Activated B cell treated with CpG ODN at 0.5 μM for 24 hours (primary cell): ENCODE measurements at regions not wholly inside any gene's neighbourhood (a gene's known extent, or its start where the extent isn't known, plus 50 kb on each side); places are given as distances from the start of the nearest gene placed in this dataset.

ENCODE experiments used
- ATAC-seq: fragments of 200-7000 bp; cut with Tn5 transposase; one replicate; pipeline ENCODE4 v1.10.0; 2021; ENCODE audit warnings: low read depth, mild to moderate bottlenecking, moderate library complexity
- CTCF ChIA-PET: fragments of 350-600 bp; sonication (Branson Sonifier 250); formaldehyde crosslinking; loops from one replicate; lab custom pipeline; 2021; ENCODE audit warnings: antibody characterized with exemption; lab: Charles Lee
- POLR2A ChIA-PET: fragments of 350-600 bp; sonication (Branson Sonifier 250); formaldehyde crosslinking; loops from one replicate; lab custom pipeline; 2021; ENCODE audit warnings: antibody characterized with exemption; lab: Charles Lee
- DNase-seq: peaks from one replicate; pipeline ENCODE4 v3.0.0; 2022
- H3K27ac Mint-ChIP-seq: one replicate; pipeline ENCODE4 v1.8.0; 2020; ENCODE audit warnings: mixed read lengths
- H3K27me3 Mint-ChIP-seq: one replicate; pipeline ENCODE4 v1.8.0; 2021; ENCODE audit warnings: mixed read lengths
- H3K36me3 Mint-ChIP-seq: one replicate; pipeline ENCODE4 v1.8.0; 2021; ENCODE audit warnings: low read depth, mixed read lengths
- H3K4me1 Mint-ChIP-seq: one replicate; pipeline ENCODE4 v1.8.0; 2021; ENCODE audit warnings: mixed read lengths
- H3K4me3 Mint-ChIP-seq: one replicate; pipeline ENCODE4 v1.8.0; 2020; ENCODE audit warnings: mild to moderate bottlenecking, mixed read lengths
- H3K9me3 Mint-ChIP-seq: one replicate; pipeline ENCODE4 v1.8.0; 2020; ENCODE audit warnings: mixed read lengths
- intact Hi-C: fragments of 100-400 bp; cut with micrococcal nuclease; formaldehyde crosslinking; loops from one replicate; pipeline ENCODE4 v1.15.1; 2024
- TF ChIP-seq, protein P1 (sequence below): fragments of 200-600 bp; IDR thresholded peaks from one replicate; pipeline ENCODE4 v1.8.0; 2022; ENCODE audit warnings: antibody characterized with exemption, mild to moderate bottlenecking

DNA sequence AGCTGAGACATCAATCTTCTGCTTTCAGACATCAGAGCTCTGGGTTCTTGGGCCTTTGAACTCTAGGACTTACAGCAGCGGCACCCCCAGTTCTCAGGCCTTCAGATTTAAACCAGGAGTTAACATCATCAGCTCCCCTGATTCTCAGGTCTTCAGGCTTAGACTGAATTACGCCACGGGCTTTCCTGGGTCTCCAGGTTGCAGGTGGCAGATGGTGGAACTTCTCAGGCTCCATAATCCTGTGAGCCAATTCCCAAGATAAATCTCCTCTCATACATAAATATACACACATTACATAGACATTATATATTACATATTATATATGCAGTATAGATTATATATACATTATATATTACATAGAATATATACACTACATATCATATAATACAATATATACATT lies 408.9 kb upstream of the AUTS2 start:
- TF ChIP-seq, protein P1, sequence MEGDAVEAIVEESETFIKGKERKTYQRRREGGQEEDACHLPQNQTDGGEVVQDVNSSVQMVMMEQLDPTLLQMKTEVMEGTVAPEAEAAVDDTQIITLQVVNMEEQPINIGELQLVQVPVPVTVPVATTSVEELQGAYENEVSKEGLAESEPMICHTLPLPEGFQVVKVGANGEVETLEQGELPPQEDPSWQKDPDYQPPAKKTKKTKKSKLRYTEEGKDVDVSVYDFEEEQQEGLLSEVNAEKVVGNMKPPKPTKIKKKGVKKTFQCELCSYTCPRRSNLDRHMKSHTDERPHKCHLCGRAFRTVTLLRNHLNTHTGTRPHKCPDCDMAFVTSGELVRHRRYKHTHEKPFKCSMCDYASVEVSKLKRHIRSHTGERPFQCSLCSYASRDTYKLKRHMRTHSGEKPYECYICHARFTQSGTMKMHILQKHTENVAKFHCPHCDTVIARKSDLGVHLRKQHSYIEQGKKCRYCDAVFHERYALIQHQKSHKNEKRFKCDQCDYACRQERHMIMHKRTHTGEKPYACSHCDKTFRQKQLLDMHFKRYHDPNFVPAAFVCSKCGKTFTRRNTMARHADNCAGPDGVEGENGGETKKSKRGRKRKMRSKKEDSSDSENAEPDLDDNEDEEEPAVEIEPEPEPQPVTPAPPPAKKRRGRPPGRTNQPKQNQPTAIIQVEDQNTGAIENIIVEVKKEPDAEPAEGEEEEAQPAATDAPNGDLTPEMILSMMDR: no peak
- Mint-ChIP-seq H3K27me3 (no peaks in the 10 kb centered on the region), H3K9me3 (peaks cover 10% of the 10 kb centered on the region), H3K4me1 (peaks cover 19% of the 10 kb centered on the region), H3K27ac (no peak overlapping the region), H3K4me3 (no peak overlapping the region), H3K36me3 (no peaks in the 10 kb centered on the region)
- ChIA-PET CTCF (no interaction called here), POLR2A (no interaction called here)
- intact Hi-C loops: no loop called here
- ATAC-seq (no peak), DNase-seq (no peak)

DNA sequence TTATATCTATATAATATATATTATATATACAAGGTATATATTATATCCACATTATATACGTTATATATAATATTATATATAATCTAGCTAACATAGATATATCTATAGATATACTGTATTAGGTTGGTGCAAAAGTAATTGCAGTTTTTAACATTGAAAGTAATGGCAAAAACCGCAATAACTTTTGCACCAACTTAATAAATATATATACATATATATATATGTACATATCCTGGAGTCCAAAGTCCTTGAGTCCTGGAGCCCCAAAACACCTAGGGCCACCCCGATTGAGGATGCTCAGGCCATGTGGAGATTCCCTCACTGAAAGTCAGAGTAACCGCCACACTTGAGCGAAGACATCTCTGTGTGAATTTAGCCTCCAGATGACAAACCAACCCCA lies 408.2 kb upstream of the AUTS2 start:
- Mint-ChIP-seq H3K9me3 (peaks cover 10% of the 10 kb centered on the region), H3K4me1 (peaks cover 14% of the 10 kb centered on the region), H3K4me3 (no peak overlapping the region), H3K27ac (no peak overlapping the region), H3K27me3 (no peaks in the 10 kb centered on the region), H3K36me3 (no peaks in the 10 kb centered on the region)
- TF ChIP-seq, protein P1: no peak
- no peak for DNase-seq
- intact Hi-C loops: no loop called here
- ChIA-PET POLR2A (no interaction called here), CTCF (no interaction called here)
- no peak for ATAC-seq

DNA sequence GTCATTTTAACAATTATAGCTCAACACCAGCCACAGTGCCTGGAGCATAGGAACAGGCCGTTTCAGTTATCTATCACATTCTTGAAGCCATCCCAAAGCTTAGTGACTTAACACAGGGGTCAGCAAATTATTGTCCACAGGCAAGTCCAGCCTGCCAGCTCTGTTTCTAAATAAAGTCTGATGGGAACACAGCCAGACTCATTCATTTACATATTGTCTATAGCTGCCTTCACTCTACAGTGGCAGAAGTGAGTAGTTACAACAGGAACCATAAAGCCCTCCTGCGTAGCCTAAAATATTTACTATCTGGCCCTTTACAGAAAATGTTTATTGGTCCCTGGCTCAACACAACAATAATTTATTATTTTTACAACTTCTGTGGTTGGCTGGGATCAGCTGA lies 407.5 kb upstream of the AUTS2 start:
- intact Hi-C loops: no loop called here
- Mint-ChIP-seq H3K4me1 (peaks cover 10% of the 10 kb centered on the region), H3K4me3 (no peak overlapping the region), H3K9me3 (peaks cover 10% of the 10 kb centered on the region), H3K36me3 (no peaks in the 10 kb centered on the region), H3K27ac (no peak overlapping the region), H3K27me3 (no peaks in the 10 kb centered on the region)
- CTCF ChIA-PET: no interaction called here
- POLR2A ChIA-PET: no interaction called here
- ATAC-seq (no peak), DNase-seq (no peak)
- TF ChIP-seq, protein P1: no peak

DNA sequence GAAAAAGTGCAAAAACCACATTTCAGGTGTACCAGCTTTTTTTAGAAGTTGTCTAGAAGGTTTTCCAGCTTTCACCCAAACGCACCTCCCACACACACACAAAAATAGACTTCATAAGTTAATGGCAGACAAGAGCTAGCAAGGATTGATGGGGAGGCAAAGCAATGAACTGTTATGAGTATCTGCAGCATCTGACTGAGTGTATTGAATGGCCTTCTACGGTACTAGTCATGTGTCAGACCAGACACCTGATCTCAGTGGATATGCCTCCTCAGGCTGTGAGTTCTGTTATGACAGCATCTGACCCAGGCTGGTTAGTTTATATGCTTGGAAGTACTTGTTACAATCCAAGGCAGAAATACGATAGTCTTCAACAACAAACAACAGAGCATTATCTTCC lies 406.1 kb upstream of the AUTS2 start:
- ATAC-seq (no peak), DNase-seq (no peak)
- no peaks in the 10 kb centered on the region for H3K36me3 Mint-ChIP-seq
- H3K9me3 Mint-ChIP-seq: peaks cover 8% of the 10 kb centered on the region
- TF ChIP-seq, protein P1: no peak
- peaks cover 10% of the 10 kb centered on the region for H3K4me1 Mint-ChIP-seq
- H3K27ac Mint-ChIP-seq: no peak overlapping the region
- ChIA-PET CTCF (no interaction called here), POLR2A (no interaction called here)
- intact Hi-C loops: no loop called here
- no peak overlapping the region for H3K4me3 Mint-ChIP-seq
- no peaks in the 10 kb centered on the region for H3K27me3 Mint-ChIP-seq

DNA sequence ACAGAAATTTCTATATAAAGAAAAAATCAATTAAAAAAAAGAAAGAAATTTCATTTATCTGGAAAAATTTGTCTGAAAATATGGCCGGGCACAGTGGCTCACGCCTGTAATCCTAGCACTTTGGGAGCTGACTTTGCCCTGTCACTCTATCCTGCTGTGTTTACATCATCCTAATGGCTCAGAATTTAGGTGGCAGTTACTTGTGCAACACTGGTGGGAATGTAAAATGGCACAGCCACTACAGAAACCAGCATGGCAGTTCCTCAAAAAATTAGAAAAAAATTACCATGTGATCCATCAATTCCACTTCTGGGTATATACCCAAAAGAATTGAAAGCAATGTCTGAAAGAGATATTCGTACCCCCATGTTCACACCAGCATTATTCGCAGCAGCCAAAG lies 405.2 kb upstream of the AUTS2 start:
- ChIA-PET CTCF (no interaction called here), POLR2A (no interaction called here)
- intact Hi-C loops: no loop called here
- Mint-ChIP-seq H3K36me3 (no peaks in the 10 kb centered on the region), H3K27me3 (no peaks in the 10 kb centered on the region), H3K27ac (no peak overlapping the region), H3K4me1 (peaks cover 10% of the 10 kb centered on the region), H3K4me3 (no peak overlapping the region), H3K9me3 (peaks cover 12% of the 10 kb centered on the region)
- DNase-seq: no peak
- ATAC-seq: no peak
- TF ChIP-seq, protein P1: no peak
